GM18511 (cell line): ENCODE measurements at regions not wholly inside any gene's neighbourhood (a gene's known extent, or its start where the extent isn't known, plus 50 kb on each side); places are given as distances from the start of the nearest gene placed in this dataset.
"Not testable (repeated sequence)": the region's sequence is repeated elsewhere in the genome, so short reads cannot be mapped to it uniquely, and the experiment has no call there.

Experiments
- ATAC-seq: cut with Tn5 transposase; IDR thresholded peaks from one replicate; pipeline ENCODE4 v1.9.1; 2021; ENCODE audit warnings: mild to moderate bottlenecking, moderate library complexity; ENCODE audit not compliant: unreplicated experiment

DNA sequence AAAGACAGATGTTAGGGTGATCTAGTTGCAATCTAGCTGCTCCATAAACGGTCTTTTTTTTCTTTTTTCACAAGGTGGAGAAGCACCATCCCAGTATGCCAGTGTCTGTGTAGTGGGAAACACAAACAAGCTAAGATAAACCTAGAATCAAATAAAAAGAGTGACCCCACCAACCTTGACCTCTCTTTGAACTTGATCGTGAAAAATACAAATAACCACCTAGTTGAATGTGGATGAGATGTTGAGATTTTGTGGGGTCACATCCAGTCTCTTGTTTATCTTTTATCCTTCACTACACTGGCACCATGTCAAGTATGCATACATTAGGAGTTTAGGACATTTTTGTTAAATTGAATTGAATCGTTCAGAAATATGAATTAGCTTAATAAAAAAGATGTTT is 194.6 kb upstream of the EYA4 start:
- ATAC-seq, result no peak

DNA sequence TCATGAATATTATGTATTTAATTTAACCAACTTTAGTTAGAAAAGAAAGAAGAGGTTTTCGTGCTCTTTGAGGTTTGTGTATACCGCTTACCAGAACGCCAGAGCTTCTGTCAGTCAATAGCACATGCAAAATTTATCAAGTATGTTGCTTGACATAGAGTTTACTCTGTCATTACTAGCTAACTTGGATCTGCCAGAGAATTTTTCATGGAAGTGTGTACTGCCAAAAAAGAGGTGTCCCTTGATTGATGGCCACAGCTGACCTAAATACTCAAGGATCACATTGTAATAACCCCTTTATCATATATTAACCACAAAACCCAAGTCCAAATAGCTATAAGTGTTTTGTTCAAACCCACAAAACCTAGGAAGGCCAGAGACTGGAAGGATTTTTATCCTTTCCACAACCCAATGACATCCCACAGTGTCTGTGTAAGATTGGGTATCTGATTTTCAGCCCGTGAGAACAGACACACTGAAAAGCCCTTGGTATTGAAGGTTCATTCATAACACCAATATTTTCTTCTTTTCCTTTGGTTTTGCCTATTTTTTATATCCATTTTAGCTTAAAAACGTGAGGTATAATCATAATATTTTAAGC is 194.0 kb upstream of the EYA4 start:
- no peak for ATAC-seq

DNA sequence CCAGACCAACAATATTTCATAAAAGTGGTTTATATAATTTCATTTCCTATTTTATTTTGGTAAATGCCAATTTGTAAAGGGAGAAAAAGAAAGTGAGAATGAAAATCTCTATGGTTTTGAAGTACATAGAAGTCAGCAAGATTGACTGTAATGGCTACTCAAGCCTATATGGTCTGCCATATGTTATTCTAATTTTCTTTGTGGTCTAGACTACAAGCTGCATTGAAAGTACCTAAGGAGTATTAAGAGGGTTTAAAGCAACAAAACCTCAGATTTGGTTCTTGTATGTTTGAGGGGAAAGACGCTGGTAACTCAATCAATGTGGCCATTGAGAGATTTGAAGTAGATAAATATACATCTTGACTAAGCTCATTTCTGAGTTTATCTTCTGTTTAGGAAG is 193.5 kb upstream of the EYA4 start:
- no peak for ATAC-seq

DNA sequence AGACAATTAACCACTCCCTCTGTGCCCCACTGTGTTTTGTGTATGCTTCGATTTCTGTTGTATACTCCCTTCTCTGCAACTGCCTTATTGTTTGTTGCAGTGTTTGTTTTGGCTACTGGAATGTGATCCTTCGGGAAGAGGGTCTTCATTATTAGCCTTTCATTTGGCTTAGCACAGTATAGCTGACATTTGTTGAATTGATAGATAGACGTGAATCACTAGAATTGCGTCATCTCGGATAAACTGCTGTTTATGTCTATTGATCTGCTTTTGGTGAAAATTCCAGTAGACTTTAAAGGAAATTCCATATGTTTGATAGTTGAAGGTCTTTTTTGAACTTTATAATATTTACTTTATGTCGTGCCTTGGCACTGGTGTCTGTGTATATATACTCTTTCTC is 189.9 kb upstream of the EYA4 start:
- ATAC-seq, result no peak

DNA sequence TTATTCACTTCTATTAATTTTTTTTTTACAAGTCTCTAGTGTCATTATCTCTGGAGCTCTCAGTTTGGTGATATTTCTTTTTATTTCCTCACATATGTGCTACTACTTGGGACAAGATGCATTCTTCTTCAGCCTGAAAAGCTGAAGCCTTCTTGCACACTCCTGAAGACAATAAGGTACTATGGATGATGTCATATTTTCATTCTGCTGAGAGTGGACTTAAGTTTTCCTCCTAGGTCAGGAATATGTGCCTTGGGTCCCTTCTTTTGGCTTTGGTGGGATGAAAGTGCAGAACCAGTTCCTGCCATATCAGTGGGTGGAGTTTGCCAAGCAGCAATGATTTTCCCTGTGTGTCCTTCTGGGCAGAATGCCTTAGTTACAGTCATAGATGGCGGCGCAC is 188.7 kb upstream of the EYA4 start:
- ATAC-seq, result no peak

DNA sequence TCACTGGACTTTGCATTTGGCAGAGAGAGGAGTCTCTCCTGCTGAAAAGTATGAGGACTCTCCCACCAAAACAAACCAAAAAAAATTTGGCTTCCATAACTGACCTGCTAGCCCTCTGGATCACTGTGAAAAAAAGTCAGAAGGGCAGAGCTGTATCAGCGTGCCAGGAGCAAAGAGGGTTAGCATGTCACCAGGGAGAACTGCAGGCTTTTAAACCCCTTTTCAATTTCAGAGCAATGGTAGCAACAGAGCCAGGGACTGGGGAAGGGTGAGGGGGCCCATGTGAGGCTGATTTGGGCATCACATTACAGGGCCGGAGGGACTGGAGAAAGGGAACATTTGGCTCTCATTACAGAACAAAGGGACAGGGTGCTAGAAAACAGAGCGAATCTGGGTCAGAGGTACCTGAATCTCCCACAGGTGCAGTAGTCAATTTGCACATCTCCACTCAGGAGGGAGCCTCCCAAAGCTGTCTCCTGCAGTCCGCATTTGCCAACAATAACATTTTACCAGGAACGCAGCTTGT is 185.7 kb upstream of the EYA4 start:
- no peak for ATAC-seq

DNA sequence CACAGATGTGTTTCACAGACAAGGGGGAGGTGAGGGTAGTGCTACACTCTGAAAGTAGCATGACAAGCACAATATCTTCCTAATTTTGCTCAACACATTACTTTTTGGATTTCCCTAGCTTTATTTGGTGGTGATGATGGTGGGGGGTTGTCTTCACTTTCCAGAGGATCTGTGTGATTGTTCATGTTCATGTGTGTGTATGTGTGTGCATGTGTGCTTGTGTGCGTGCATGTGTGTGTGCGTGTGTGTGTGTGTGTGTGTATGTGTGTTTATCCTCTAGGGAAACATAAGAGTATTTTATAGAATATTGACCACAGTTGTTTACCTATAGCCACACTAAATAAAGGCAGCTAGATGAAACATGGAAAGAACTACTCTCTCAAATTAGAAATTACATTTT is 183.8 kb upstream of the EYA4 start:
- no peak for ATAC-seq

DNA sequence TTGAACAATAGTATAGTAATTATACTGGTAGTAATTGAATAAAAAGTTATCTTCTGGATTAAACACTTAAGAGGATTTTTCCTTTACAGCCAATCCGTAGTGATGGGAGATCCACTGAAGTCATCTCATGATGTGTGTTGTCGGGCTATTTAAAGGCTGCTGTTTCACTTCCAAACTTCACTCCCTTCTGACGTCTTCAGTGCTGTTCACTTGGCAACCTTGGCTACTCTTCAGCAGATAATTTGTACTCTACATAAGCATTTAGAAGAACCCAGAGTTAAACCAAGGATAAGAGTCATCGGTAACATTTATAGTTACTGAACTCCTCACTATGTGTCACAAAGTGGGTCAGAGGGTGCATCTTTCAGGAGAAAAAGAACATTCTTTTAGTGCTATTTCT is 179.1 kb upstream of the EYA4 start:
- no peak for ATAC-seq

DNA sequence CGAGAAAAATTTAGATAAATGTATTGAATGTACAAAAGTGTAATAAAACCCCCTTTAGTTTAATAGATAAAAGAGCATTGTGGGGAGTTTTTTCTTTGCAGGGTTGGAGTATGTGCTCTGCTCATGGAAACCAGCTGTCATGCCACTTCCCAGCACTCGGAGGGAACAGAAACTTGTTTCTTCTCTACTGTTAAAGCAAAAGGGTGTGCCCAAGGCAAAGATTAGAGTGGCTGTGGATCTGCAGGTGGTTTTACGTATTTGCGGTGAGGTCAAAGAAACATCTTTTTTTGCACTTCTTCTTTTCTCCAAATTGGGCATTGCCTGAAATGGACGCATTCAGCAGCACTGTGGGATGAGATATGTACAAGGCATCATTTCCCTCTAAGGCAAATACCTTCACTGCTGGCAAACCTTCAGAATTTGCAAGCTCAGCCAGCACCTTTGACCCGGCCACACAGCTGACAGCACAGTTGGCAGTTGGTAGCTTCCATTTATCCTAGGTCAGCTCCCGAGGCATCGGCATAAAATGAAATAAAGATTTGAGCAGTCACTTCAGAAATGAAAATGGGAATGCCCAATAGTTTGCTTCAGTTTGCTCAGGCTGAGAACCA is 178.4 kb upstream of the EYA4 start:
- ATAC-seq, result no peak

DNA sequence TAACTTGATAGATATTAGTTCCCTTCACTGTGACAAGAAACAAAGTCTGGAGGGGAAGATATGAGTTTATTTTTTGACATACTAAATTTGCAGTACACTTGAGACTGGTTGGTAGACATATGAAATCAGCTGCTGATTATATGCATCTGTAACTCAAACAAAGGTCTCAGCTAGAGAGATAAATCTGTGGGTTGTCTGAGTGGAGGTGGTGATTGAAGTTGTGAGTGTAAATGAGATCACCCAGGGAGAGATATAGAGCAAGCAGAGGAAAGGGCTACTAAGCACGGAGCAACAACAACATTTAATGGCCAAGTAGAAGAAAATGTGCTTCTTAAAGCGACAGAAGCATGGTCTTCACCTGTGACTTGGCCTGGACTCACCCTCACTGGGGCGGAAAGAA is 173.2 kb upstream of the EYA4 start:
- ATAC-seq, result no peak

DNA sequence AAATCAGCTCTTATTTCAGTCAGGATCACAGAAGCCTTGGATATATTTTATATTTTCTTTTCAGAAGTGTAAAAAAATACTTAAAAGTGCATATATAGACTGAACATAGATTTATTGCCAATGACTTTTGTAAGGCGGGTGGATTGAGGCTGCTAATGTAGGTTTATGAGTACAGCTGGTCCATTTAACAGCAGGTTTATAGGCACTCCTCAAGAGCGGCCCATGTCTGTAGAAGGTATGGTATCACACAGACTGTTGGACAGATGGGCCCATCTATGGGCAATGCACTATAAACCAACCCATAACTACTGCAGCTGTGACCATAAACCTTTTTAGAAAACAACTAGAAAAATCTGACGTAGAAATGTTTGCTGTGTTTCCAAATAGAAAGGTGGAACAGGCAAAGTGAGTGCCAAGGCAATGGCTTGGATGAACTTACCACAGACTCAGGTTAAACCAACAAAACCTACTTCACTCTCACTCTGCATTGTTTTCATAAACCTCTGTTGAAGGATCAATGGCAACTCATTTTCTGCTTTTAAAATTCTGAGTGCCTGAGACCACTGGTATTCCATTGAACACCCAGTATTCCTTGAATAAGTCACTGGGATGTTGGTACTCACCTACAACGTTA is 170.6 kb upstream of the EYA4 start:
- no peak for ATAC-seq

DNA sequence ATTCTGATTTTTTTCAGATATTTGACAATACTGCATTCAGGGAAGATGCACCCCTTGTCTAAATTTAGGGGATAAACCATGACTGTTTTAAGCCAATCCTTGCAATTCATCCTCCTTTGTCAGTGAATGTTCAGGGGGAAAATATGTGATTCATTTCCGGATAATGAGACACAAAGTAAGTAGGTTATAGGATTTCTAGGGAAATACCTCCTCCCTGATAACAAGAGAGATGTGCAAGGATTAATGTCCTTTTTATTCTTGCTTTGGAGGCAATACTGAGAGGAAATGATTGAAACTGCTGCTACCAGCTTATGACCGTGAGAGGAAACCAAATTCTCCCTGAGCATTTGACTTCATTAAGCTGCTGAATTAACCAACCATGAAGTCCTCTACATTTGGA is 161.3 kb upstream of the EYA4 start:
- no peak for ATAC-seq

DNA sequence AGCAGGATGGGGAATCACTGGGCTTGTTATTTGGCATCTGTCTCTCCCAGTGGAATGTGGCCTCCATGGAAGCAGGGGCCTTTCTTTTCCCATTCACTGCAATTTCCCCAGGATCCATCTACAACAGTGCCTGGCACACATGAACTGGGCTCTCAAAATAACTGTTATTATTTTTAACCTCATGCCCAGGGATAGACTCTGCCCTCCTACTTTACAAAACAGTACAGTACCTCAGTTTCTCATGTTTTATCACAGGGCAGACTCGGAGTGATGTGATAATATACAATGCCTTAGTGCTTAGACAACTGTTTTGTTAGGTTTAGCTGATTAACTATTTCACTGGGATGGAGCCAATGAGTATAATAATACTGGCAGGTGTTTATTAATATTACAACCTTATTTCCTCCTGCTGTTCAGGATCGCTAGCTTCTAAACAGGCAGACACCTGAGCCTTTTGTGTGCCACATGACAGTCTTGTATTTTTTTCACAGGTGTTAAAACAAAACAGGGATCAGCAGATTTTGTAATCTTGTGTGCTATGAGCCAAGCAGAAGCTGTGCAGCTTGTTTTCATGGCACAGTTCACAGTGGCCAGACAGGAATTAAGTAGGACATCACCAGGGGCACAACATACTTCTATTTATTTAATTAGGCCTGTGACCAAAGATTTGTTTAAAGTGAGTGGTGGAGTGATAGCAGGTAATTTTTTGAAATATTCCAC is 157.7 kb upstream of the EYA4 start:
- ATAC-seq, result no peak

DNA sequence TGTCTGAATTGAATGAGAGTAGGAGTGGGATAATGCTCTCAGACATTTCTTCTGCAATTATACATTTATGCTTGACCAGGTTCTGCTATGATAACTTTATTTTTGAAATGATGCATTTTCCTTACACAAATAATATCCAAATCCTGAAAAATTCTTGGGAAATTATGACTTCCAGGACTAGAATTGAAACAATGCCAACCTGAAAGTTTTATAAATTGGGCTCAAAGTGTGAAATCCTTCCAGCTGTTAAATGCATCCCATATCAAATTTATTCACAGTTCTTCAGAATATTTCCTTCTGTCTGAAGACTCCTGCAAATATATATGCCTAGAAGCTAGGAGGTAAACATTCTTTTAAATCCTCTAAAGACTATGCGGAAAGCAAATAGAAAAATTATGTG is 155.7 kb upstream of the EYA4 start:
- no peak for ATAC-seq

DNA sequence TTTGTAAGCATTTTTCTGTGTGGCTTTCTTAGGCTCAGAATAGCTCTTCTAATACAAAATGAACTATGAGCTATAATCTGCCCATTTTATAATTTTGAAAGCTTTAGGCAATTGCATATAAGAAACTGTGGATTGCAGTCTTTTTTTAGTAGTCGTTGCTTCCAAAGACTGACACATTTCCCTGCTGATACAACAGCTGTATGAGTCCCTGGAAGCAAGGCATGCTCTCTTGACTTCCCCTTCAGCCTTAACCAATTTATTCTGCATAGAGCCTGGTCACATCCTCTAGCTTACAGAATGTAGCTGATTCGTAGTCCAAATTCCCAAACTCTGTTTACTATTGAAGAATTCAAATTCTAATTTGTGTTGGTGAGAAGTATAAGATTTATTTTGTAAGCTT is 155.3 kb upstream of the EYA4 start:
- no peak for ATAC-seq

DNA sequence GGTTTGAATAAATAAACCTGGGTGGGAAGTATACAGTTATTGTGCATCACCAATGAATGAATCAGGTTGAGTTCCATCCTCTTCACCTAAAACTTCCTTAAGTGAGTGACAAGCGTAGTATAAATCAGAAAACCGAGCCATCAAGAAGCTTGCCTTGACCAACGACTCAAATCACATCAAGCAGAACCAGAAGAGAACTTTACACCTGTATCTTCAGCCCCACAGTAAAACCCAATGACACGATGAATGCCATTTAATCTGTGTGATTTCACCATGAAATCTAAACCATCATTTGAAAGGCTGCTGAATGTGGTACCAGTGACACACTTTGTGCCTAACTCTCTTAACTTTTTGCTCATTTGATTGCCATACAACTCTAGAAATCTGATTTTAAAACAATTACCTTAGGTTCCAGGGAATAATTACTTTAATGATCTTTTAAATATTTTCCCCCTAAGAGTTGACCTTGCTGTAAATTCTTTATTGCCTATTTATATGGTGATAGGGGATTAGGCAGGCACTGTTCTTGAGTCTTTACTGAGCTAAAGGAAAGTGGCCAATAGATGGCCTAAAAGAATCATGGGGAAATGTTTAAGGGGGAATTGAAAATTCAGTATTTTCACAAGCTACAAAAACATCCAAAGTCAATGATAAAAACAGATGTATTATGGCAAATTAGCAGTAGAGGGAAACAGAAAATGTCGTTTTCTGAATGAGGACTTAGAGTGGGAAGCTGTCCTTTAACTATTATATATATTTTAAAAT is 152.0 kb upstream of the EYA4 start:
- no peak for ATAC-seq

DNA sequence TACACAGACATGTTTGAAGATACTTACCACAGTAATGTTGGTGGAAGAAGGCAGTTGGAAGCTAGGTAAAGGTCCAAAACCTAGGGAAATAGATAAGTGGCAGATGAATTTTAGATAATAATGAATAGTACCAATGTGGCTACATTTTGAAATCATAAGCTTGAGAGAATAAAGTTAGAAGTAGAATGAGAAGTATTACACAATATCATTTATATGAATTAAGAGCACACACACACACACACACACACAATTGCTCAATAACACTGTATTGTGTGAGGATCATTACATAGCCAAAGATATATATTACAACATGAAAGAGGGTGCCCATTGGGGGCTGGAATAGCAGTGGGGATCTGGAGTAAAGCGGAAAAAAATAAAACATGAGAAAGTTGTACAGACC is 149.0 kb upstream of the EYA4 start:
- ATAC-seq, result no peak

DNA sequence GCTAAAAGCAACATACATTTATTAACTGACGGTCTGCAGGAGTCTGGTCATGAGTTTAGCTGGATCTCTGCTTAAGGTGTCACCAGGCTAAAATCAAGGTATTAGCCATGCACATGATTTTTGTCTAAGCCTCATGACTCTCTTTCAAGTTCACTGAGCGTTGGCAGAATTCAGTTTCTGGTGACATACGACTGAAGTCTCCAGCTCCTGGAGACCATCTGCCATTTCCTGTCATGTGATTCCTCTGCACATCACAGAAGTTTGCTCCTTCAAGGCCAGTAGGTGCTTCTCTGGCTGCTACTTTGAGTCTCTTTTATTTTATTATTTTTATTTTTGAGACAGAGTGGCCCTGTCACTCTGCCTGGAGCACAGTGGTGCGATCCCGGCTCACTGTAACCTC is 148.4 kb upstream of the EYA4 start:
- no peak for ATAC-seq

DNA sequence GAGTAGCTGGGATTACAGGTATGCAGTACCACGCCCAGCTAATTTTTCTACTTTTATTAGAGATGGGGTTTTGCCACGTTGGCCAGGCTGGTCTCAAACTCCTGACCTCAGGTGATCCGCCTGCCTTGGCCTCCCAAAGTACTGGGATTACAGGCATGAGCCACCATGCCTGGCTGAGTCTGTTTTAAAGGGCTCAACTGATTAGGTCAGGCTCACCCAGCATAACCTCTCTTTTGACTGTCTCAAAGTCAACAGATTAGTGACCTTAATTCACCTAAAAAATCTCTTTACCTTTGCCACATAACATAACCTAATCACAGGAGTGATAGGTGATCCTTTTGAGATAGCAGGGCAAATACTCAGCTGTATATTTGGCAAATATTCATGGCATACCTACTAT is 147.9 kb upstream of the EYA4 start:
- ATAC-seq, result not testable (repeated sequence)

DNA sequence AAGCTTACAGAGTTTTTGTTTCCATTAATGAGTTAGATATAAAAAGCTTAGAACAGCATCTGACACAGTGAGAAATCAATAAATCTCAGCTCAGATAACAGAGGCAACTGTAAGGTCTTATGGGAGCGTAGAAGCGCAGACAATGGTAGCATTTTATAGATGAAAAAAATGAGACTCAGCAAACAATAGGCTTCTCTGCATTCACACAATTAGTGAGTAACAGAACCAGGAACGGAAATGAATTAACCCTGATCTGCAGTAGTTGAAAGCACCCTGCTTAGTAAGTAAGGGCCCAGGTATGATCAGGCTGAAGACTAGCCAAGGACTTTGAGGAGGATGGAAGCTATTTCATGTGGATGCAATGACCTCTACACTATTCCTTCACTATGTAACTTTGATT is 147.2 kb upstream of the EYA4 start:
- no peak for ATAC-seq

DNA sequence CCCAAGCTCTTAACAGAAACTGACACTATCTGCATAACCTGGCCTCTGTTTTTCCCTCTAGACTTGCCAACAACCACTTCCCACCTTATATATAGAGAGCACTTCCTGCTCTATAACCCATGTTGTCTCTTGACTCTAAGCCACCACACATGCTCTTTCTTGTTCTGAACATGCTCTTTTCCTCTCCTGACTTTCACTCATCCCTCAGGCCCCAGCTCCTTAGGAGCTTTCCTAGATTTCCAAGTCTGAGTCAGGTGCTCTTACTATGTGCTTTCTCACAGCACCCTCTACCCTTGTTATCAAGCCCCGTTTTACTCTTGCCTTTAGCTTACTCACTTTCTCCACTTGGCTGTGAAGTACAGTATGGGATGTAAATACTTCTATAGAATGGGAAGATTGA is 143.9 kb upstream of the EYA4 start:
- ATAC-seq, result no peak
